ENCODE measurements at regions not wholly inside any gene's neighbourhood (a gene's known extent, or its start where the extent isn't known, plus 50 kb on each side); places are given as distances from the start of the nearest gene placed in this dataset.

DNA sequence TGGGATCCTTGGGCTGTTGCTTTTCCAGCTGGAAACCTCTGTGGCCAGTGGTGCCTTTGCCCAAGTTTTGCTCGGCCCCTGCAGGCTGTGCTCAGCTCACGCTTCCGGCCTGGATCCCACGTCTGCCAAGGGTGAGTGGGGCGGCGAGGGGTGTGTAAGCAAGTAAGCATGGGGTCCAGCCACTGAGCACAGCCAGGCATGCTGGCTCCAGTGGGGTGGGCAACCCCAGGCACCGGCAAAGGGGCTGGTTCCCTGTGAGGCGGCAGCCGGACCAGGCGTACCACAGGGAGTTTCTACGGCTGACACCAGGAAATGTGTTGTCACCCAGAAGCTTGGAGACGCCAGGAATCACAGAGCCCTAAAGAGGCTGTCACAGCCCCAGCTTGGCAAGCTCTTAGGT lies 393.4 kb upstream of the CCDC196 start (continued):
- TF ChIP-seq ETS1 (IDR thresholded peaks at IDR 0.05) (no peak), JUNB (IDR thresholded peaks at IDR 0.05; ENCODE audit: unreplicated experiment) (no peak), CREB1 (CRISPR knock-in tag; IDR thresholded peaks at IDR 0.05; ENCODE audit: low read depth) (no peak), STAT1 (IDR thresholded peaks at IDR 0.05; ENCODE audit: unreplicated experiment) (no peak), EZH2 (IDR thresholded peaks at IDR 0.05; ENCODE audit: low read depth, unreplicated experiment) (no peak)
- TF ChIP-seq, protein P1, sequence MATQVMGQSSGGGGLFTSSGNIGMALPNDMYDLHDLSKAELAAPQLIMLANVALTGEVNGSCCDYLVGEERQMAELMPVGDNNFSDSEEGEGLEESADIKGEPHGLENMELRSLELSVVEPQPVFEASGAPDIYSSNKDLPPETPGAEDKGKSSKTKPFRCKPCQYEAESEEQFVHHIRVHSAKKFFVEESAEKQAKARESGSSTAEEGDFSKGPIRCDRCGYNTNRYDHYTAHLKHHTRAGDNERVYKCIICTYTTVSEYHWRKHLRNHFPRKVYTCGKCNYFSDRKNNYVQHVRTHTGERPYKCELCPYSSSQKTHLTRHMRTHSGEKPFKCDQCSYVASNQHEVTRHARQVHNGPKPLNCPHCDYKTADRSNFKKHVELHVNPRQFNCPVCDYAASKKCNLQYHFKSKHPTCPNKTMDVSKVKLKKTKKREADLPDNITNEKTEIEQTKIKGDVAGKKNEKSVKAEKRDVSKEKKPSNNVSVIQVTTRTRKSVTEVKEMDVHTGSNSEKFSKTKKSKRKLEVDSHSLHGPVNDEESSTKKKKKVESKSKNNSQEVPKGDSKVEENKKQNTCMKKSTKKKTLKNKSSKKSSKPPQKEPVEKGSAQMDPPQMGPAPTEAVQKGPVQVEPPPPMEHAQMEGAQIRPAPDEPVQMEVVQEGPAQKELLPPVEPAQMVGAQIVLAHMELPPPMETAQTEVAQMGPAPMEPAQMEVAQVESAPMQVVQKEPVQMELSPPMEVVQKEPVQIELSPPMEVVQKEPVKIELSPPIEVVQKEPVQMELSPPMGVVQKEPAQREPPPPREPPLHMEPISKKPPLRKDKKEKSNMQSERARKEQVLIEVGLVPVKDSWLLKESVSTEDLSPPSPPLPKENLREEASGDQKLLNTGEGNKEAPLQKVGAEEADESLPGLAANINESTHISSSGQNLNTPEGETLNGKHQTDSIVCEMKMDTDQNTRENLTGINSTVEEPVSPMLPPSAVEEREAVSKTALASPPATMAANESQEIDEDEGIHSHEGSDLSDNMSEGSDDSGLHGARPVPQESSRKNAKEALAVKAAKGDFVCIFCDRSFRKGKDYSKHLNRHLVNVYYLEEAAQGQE (IDR thresholded peaks at IDR 0.05; ENCODE audit: unreplicated experiment): no peak

- no peak overlapping the region for H3K27ac Mint-ChIP-seq
- Histone ChIP-seq H3K36me3 (ENCODE audit: insufficient read depth) (no peaks in the 10 kb centered on the region), H3F3A (replicated peaks; ENCODE audit: low read depth) (no peaks in the 10 kb centered on the region), H3K79me2 (replicated peaks; ENCODE audit: insufficient read depth) (no peaks in the 10 kb centered on the region), H3K4me3 (no peak overlapping the region), H3K27ac (ENCODE audit: low read depth) (no peak overlapping the region), H3K4me1 (ENCODE audit: insufficient read depth) (peaks cover 4% of the 10 kb centered on the region; the same call in 1 of the 2 replicates), H3K4me2 (no peak overlapping the region), H3K27me3 (ENCODE audit: insufficient read depth) (no peaks in the 10 kb centered on the region), H2AFZ (no peak overlapping the region), H4K20me1 (replicated peaks; ENCODE audit: insufficient read depth) (no peaks in the 10 kb centered on the region), H3K9me2 (ENCODE audit: insufficient read depth) (no peaks in the 10 kb centered on the region)
- no peak for DNase-seq (ENCODE audit: low spot score)
- no peaks in the 10 kb centered on the region for H3K9me3 Mint-ChIP-seq
- no peak overlapping the region for H3K4me3 Mint-ChIP-seq
- H3K4me1 Mint-ChIP-seq: peaks cover 17% of the 10 kb centered on the region
- H3K27me3 Mint-ChIP-seq (ENCODE audit: insufficient read depth, low read depth, poor library complexity): peaks cover 3% of the 10 kb centered on the region
- no peaks in the 10 kb centered on the region for H3K36me3 Mint-ChIP-seq (ENCODE audit: low read depth)
- TF ChIP-seq, protein P2, sequence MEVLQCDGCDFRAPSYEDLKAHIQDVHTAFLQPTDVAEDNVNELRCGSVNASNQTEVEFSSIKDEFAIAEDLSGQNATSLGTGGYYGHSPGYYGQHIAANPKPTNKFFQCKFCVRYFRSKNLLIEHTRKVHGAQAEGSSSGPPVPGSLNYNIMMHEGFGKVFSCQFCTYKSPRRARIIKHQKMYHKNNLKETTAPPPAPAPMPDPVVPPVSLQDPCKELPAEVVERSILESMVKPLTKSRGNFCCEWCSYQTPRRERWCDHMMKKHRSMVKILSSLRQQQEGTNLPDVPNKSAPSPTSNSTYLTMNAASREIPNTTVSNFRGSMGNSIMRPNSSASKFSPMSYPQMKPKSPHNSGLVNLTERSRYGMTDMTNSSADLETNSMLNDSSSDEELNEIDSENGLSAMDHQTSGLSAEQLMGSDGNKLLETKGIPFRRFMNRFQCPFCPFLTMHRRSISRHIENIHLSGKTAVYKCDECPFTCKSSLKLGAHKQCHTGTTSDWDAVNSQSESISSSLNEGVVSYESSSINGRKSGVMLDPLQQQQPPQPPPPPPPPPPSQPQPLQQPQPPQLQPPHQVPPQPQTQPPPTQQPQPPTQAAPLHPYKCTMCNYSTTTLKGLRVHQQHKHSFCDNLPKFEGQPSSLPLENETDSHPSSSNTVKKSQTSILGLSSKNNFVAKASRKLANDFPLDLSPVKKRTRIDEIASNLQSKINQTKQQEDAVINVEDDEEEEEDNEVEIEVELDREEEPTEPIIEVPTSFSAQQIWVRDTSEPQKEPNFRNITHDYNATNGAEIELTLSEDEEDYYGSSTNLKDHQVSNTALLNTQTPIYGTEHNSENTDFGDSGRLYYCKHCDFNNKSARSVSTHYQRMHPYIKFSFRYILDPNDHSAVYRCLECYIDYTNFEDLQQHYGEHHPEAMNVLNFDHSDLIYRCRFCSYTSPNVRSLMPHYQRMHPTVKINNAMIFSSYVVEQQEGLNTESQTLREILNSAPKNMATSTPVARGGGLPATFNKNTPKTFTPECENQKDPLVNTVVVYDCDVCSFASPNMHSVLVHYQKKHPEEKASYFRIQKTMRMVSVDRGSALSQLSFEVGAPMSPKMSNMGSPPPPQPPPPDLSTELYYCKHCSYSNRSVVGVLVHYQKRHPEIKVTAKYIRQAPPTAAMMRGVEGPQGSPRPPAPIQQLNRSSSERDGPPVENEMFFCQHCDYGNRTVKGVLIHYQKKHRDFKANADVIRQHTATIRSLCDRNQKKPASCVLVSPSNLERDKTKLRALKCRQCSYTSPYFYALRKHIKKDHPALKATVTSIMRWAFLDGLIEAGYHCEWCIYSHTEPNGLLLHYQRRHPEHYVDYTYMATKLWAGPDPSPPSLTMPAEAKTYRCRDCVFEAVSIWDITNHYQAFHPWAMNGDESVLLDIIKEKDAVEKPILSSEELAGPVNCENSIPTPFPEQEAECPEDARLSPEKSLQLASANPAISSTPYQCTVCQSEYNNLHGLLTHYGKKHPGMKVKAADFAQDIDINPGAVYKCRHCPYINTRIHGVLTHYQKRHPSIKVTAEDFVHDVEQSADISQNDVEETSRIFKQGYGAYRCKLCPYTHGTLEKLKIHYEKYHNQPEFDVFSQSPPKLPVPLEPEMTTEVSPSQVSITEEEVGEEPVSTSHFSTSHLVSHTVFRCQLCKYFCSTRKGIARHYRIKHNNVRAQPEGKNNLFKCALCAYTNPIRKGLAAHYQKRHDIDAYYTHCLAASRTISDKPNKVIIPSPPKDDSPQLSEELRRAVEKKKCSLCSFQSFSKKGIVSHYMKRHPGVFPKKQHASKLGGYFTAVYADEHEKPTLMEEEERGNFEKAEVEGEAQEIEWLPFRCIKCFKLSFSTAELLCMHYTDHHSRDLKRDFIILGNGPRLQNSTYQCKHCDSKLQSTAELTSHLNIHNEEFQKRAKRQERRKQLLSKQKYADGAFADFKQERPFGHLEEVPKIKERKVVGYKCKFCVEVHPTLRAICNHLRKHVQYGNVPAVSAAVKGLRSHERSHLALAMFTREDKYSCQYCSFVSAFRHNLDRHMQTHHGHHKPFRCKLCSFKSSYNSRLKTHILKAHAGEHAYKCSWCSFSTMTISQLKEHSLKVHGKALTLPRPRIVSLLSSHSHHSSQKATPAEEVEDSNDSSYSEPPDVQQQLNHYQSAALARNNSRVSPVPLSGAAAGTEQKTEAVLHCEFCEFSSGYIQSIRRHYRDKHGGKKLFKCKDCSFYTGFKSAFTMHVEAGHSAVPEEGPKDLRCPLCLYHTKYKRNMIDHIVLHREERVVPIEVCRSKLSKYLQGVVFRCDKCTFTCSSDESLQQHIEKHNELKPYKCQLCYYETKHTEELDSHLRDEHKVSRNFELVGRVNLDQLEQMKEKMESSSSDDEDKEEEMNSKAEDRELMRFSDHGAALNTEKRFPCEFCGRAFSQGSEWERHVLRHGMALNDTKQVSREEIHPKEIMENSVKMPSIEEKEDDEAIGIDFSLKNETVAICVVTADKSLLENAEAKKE (CRISPR knock-in tag; IDR thresholded peaks at IDR 0.05): no peak
- TF ChIP-seq POLR2AphosphoS5 (IDR thresholded peaks at IDR 0.05; ENCODE audit: low read depth) (no peak), EZH2 (IDR thresholded peaks at IDR 0.05; ENCODE audit: low read depth, unreplicated experiment) (no peak), ZNF114 (CRISPR knock-in tag; IDR thresholded peaks at IDR 0.05) (no peak), NANOG (IDR thresholded peaks at IDR 0.05; ENCODE audit: borderline replicate concordance) (no peak), STAT1 (IDR thresholded peaks at IDR 0.05; ENCODE audit: unreplicated experiment) (no peak), EZH2phosphoT487 (IDR thresholded peaks at IDR 0.05; ENCODE audit: unreplicated experiment) (no peak)
- no peak for ATAC-seq
Observed at GRCh38 chr14:66094001-66094727, 392.0 kb upstream of the CCDC196 start.
